ENCODE measurements at regions not wholly inside any gene's neighbourhood (a gene's known extent, or its start where the extent isn't known, plus 50 kb on each side); places are given as distances from the start of the nearest gene placed in this dataset.
"Not testable (repeated sequence)": the region's sequence is repeated elsewhere in the genome, so short reads cannot be mapped to it uniquely, and the experiment has no call there.

DNA sequence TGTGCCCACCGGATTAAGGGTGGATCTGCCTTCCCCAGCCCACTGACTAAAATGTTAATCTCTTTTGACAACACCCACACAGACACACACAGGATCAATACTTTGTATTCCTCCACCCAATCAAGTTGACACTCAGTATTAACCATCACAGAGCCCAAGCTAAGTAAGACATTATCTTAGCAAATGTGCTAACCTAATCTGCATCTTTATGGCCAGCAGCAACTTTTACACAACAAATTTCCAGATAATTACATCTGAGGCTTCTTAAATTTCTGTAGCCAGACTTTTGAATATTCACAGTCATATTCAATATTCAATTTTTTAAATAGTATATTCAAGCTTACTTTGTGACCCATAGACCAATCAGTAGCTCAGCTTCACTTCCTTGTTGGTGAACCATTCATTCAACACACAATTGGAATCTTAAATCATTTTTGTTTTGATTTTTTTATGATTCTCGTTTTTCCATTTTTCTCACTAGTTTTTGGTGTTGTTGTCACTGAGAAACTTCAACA lies 594.2 kb downstream of the IPMK start:
- no peak for DNase-seq

GRCh38 chr10:57664815-57665214 lies 602.9 kb downstream of the IPMK start:
- DNase-seq, result no peak

DNA sequence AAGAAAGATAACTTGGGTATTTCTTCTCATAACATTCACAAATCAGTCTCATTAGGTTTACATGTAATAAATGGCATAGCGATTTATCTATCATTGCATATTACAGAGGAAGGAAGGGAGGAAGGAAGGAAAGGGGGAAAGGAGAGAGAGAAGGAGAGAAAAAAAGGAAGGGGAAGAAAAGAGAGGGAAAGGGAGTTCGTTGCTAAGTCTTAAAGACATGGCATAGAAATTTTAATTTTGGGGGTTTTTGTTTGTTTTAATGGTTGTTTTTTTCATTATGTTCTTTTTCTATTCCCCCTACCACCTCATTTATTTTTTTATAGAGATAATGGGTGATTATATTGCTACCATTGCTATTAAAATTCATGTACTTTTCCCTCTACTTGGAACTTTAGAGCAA lies 604.3 kb downstream of the IPMK start:
- no peak for DNase-seq

- no peak for DNase-seq
These were observed 606.5 kb downstream of the IPMK start for GRCh38 chr10:57661206-57661605.

DNA sequence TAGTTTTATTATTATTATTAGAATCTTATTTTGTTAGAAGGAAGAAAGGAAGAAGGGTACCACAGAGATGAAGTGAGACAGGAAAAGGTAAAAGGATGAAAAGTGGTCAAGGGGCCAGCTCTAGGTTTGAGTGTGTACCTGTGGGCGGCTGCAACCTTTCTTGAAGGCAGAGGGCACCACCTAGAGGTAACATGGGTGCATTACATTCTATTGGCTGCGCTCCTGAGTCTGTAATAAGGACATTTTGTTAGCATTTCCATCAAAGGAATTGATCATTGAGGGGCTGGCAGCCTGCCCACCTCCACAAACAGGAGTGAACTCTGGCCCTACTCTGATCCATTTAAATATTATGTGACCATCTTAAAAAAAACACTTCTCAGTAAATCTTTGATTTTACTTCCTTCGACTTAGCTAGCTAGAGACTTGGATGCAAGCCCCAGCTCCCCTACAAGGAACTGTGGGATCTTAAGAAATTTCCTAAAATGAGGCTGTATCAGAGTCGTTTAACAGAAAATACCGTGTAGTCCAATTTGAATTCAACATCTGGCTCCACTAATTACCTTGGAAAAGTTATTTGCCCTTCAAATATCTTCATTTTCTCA lies 610.4 kb downstream of the IPMK start:
- peak; percentile 25 for DNase-seq

GRCh38 chr10:57654856-57655255 lies 612.8 kb downstream of the IPMK start:
- no peak for DNase-seq

DNA sequence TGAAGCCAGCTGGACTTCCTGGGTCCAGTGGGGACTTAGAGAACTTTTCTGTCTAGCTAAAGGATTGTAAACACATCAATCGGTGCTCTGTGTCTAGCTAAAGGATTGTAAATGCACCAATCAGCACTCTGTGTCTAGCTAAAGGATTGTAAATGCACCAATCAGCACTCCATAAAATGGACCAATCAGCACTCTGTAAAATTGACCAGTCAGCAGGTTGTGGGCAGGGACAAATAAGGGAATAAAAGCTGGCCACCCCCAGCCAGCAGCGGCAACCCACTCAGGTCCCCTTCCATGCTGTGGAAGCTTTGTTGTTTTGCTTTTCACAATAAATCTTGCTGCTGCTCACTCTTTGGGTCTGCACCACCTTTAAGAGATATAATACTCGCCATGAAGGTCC lies 622.6 kb downstream of the IPMK start:
- not testable (repeated sequence) for DNase-seq

DNA sequence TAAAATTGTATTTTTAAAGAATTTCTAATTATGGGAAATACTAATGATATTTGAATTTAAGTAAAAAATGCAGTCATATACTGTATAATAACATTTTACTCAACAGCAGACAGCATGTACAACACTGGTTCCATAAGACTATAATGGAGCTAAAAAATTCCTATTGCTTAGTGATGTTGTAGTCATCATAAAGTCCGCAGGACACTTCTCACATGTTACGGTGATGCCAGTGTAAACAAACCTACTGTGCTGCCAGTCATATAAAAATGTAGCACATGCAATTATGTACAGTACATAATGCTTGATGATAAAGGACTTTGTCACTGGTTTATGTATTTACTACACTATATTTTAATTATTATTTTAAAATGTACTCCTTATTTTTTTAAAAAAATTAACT lies 629.3 kb downstream of the IPMK start:
- no peak for DNase-seq

- no peak for DNase-seq
These were observed 639.0 kb downstream of the IPMK start for GRCh38 chr10:57628592-57629284.

GRCh38 chr10:57627642-57628178 lies 640.0 kb downstream of the IPMK start:
- DNase-seq, result no peak

- DNase-seq, result no peak
These were observed 642.7 kb downstream of the IPMK start for GRCh38 chr10:57624856-57625592.

- DNase-seq, result no peak
These were observed 643.6 kb downstream of the IPMK start for GRCh38 chr10:57624066-57624465.

DNA sequence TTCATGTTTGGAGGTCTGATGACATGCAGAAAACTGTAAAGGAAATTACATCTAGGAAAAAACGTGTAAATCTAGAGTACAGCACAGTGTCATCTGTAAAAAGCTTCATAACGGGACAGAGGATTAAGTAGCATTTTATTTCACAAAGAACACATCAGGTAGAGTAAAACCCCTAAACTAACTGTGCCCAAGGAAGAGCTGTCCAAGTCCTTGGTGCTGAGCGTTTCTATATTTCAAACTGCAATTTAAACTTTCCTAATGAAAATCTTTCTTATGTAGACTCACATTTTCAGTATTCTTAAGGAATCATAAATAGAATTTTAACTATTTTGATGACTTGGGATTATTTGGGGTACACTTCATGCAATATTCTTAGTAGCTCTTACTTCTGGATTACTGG lies 646.2 kb downstream of the IPMK start:
- DNase-seq, result no peak

DNA sequence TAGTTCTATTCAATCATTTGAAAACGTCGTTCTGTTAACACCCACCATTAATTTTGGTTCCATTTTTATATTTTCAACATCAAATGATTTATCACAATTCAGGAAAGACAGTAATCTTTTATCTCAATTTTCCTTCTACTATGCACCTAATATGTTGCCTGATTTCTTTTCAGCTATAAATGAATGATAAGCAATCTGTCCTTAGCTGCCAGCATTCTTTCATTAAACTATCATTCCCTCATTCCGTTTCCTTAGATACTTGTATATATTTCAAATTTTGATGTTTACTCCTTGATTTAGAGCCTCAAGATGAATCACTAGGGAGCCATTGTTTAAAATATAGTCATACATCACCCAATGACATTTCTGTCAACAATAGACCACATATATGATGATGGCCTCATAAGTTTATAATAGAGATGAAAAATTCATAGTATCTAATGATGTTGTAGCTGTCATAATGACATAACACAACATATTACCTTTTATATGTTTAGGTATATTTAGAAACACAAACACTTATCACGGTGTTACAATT lies 661.7 kb downstream of the IPMK start:
- no peak for DNase-seq

DNA sequence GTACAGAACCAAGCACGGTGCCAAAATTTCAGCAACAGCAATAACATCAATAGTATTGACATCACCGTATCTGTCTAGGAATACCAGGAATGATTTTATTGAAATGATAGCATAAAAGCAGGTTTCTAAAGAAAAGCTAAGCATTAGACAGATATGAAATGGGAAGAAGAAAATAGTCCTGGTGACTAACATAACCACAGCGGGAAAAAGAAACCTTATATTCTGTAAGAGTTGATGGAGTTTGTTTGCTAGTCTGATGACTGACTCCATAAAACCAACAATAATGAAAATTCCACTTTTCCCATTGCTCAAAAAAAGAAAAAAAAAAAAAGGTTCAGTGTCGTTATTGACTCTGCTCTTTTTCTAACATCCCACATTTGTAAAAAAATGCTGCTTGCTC lies 668.3 kb downstream of the IPMK start:
- DNase-seq, result no peak

DNA sequence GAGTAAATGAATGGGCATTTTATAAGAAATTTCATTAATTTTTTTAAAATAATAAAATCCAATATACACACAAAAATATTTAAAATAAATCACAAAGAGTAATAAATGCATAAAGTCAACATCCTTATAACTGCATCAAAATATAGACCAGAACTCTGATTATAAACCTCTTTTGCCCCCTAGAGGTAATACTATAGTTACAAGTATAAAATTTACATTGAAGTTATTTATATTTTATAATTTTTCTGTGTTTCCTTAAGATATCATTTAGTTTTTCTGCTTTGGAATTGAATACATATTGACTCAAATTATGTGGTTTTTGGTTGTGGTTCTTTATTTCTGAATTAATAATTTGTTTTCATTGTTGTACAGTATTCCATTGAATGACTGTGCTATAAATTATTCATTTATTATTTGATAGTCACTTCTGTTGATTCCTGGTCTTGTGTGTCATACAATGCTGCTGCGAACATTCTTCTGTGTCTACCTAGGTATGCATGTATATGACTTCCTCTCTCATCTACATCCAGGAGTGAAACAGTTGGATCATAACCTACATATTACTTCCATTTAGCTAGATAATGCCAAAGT lies 673.6 kb downstream of the IPMK start:
- no peak for DNase-seq

DNA sequence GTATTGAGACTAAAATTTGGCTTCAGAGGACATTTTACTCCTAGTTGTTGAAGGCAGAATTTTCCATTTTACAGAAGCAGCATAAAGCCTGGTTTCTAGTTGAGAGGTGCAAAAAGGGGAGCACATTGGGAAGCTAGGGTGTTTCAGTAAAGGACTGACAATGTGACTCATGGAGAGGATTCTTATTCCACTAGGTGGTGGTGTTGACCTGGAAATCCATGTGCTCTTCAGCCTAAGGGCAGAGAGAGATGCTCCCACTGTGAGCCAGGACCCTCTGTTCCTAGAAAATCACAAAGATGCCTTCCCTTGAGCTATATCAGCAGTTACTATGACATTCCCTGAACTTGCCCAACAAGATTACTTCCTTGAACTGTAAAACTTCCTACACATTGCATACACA lies 687.8 kb downstream of the IPMK start:
- no peak for DNase-seq

DNA sequence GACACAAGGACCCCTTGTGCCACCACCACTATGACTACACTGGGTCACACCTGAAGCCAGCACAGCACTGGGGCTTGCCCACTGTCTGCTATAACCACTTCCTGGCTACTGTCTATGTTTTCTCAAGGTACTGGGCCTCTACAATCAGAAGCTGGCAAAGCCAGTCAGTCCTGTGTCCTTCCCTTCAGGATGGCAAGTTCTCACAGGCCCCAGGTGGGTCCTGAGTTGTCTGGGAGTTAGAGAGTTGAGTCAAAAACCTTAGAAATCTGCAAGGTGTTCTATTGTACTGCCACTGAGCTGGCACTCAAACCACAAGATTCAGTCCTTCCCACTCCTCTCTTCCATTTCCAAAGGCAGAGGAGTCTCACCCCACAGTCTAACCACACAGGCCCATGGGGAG lies 705.5 kb downstream of the IPMK start:
- DNase-seq, result no peak

- DNase-seq, result not testable (repeated sequence)
These were observed 715.9 kb downstream of the IPMK start for GRCh38 chr10:57551774-57552173.

DNA sequence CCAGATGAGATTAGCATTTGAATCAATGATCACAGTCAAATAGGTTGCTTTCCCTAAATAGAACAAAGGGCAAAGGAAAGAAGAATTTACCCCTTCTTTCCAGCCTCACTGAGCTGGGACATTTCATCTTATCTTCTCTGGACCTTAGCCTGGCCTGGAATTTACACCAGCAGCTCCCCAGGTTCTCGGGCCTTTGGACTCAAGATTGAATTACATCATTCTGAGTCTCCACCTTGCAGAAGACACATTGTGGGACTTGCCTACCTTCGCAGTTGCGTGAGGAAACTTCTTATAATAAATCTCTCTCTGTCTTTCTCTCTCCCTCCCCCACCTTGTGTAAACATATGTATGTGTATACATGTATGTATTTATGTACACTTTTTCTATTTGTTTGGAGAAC lies 732.4 kb downstream of the IPMK start:
- DNase-seq, result no peak

- DNase-seq, result no peak
These were observed 754.1 kb downstream of the IPMK start for GRCh38 chr10:57513637-57514036.

DNA sequence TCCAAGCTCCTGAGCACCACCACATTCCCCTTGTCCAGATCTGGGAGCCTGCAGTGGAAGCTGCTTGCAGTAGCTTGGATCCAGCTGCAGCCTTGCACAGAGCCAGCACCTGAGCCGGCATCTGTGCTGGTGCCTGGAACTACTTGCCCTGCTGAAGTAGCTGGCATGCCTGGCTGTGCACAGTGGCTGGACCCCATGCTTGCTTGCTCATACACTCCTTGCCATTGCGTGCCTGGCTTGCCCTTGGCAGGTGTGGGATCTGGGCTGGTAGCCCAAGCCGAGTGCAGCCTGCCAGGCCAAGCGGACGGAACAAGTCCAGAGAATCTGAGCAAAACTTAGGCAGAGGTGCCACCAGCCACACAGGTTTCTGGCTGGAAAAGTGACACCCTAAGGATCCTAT lies 759.9 kb downstream of the IPMK start:
- DNase-seq, result no peak

All from stimulated activated CD4-positive, alpha-beta T cell treated with anti-CD3 and anti-CD28 coated beads, Interleukin-15, amount 100 ng/mL, for 24 hours (primary cell).